ENCODE measurements at regions not wholly inside any gene's neighbourhood (a gene's known extent, or its start where the extent isn't known, plus 50 kb on each side); places are given as distances from the start of the nearest gene placed in this dataset.
"Not testable (repeated sequence)": the region's sequence is repeated elsewhere in the genome, so short reads cannot be mapped to it uniquely, and the experiment has no call there.

DNA sequence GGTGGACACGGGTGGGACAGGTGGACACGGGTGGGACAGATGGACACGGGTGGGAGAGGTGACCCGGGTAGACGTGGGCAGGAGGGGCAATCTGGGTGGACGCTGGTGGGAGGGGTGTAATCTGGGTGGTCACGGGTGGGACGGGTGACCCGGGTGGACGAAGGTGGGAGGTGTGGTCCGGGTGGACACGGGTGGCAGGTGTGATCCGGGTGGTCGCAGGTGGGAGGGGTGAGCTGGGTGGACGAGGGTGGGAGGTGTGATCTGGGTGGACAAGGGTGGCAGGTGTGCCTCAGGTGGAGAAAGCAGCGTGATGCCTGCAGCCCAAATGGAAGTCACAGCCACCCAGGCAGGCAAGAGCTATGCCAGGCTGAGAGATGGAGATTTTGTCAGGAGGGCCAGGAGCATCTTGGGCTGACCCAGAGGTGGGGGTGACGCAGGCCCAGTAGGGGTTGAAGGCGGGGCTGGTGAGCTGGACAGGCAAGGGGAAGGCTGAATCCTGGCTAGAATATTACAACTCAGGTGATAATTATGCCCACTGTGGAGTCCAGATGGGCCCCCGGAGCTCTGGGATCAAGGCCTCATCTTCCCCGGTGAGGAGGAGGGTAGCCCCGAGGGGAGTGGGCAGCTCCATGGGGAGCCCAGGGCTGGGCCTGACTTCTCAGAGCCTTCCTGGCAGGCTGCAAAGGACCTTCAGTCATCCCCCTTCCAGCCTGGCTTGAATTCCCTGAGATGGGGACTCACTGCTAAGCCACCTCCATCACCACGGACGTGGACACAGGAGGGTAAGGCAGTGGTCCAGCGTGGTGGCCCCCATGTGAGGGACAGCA lies 100.0 kb downstream of the ADRA2C start:
- no peak for DNase-seq (ENCODE audit: low read depth)

DNA sequence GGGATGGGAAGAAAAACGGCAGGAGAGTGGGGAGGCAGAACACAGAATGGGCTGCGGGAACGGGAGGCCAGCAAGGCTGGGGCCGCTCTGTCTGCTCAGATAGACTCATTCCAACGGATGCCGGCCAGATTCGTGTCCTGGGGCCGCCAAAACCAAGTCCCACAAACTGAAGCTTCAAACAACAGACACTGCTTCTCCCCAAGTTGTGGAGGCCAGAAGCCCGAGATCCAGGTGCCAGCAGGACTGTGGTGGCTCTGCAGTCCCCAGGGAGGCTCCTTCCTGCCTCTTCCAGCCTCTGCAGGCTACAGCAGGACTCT lies 100.6 kb downstream of the ADRA2C start:
- no peak for DNase-seq (ENCODE audit: low read depth)

DNA sequence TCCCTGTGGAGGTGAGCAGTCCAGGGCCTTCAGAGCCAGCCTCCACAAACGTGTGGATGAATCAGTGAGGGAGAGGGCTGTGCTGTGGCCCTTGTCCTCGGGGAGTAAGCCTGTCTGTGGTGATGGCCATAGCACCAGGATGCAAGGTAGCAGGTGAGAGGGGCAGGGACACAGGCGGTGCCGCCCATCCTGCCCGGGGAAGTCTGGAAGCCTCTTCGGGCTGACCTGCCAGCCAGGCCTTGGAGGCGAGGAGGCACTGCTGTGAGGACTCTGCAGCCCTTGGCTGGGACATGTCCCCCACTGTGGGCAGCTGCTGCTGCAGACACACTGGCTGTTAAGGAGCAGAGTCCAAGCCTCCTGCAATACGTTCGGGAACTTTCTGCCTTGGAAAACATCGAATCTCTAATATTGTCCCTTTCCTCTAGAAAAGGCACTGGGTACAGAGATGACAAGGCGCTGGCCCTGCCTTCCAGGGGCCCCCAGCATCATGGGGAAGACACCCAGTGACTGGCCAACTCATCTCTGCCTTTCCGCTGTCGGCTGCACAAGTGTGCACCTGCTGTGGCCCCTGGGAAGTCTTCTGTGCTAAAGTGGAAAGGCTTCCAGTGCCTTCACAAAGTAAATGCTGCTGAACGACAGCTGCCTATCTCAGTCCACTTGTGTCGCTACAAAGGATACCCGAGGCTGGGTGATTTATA lies 101.4 kb downstream of the ADRA2C start:
- no peak for DNase-seq (ENCODE audit: low read depth)

DNA sequence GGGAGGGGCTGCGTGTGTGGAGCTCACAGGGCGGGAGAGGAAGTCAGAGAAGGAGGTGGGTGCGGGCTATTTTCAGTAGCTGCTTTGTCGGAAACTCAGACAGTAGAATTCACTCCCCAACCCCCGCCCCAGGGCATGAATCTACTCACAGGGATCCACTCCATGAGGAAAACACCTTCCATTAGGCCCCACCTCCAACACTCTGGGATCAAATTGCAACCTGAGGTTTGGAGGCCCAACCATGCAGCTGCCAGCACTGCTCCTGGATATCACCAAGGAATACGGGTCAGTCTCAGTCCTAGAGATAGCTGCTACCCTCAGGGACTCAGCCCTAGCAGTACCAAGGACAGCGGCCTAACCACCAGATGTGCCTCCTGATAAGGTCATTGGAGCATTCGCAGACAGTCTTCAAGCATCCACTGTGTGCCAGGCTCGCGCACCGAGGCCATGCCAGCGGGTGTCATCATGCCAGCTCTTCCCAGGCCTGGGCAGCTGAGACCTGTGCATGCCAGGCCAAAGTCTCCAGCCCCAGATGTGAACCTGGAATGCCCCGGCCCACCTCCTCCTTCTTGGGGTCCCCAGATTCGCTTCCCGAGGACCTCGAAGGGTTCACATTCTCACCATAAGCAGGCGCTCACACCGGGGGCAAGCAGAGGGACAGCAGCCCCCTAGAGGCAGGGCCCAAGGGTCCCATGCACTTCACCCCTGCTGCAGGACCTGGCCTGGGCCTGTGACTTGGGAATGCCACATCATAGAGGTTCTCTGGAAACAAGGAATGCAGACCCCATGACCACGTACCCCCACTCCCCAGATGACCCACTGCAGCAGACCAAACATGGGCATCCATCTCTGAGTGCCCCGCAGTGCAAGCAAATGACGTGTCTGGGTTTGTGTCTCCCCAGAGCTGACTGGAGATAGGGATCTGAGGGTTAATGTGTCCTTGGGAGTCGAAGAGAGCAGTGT lies 102.3 kb downstream of the ADRA2C start:
- DNase-seq (ENCODE audit: low read depth): no peak

DNA sequence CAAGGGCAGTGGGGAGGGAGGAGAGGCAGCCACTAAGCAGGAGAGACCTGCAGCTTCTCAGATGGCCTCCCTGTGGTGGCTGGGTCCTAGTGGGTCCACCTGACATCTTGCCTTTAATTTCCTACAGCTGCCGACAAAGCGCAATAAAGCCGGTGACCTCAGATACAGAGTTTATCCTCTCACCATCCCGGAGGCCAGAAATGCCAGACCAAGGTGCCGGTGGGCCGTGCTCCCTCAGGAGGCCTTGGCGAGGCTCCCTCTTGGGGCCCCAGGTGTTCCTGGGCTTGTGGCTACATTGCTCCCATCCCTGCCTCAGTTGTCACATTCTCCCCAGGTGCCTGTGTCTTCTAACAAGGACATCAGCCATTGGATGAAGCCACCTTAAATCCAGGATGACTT lies 103.0 kb downstream of the ADRA2C start:
- DNase-seq (ENCODE audit: low read depth): no peak

DNA sequence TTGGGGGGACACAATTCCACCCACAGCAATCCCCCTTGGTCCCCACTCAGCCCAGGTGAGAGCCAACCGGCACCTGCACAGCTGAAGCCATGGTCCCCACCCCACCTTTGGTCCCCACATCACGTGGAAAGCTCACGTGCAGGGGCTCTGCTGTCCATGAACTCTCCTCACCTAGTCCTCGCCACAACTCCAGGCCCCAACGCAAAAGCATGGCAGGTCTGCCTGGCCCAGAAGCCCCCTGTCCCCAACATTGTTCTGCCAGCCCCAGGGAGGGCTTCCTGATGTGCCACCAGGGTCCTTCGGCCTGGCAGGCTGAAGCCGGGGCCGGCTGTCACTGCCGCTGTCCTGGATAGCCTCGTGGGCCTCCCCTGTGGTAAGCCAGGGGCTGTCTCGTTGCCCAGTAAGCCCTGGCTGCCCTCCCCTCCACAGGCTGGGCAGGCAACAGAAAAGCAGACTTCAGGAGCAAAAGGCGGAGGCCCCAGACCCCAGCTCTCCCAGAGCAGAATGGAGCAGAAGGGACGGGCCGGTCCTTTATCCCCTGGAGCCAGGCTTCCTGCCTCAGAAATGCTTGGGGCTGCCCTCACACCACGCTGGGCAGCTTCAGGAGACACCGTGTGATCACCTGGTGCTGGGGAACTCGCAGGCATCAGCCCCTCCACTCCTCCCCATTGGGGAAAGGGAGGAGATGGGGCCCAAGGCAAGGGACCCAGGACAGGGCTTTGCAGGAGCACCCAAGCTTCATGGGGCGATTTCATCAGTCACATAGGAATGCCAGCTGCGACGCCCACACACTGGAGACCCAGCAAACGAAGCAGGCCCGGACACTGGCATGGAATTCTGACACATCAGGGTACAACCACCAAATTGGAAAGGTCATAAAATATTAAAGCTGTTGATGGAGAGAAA lies 103.7 kb downstream of the ADRA2C start:
- no peak for DNase-seq (ENCODE audit: low read depth)

DNA sequence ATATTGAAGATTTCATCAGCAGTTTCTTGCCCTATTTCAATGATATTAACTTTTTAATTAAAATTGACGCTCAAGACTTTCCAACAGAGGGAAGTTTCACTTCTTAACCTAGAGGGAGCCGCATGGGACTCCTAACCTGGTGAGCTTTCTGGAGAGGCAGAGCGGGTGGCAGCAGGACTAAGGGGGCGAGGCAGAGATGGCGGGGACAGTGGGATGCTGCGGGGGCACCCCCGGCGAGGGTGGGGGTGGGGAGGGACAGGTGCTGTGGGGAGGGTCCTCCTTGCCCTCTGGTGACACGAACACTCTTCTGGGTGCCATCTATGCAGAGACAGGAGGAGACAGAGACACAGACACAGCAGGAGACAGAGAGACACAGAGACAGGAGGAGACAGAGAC lies 104.4 kb downstream of the ADRA2C start:
- no peak for DNase-seq (ENCODE audit: low read depth)

DNA sequence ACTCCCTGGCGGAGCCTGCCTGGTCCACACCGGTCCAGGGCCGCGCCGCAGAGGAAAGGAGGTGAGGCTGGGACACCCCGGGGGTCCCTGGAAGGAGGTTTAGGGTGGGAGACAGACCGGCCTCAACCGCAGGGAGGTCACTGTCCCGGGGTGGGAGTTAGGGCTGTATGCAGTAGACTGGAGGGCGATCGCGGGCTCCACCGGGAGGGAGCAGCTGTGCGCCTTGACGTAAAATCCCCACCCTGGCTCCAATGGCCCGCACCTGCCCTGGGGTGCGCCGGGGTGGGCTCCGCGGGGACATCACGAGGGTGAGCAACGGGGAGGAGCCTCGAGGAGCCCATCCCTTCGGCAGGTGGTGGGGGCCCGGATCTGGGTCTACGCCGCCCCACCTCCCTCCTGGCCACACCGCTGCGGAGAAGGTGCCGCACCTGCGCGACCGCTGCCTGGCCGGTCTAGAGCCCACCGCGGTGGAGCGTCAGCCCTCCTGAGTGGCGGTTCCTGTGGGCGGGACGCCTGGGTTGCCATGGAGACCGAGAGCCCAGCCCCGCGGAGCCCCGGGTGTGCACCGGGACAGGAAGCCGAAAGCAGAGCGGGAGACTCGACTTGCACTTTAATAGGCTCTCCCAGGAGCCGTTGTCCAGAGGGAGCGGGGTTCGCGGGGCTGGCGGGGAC lies 105.1 kb downstream of the ADRA2C start:
- no peak for DNase-seq (ENCODE audit: low read depth)

DNA sequence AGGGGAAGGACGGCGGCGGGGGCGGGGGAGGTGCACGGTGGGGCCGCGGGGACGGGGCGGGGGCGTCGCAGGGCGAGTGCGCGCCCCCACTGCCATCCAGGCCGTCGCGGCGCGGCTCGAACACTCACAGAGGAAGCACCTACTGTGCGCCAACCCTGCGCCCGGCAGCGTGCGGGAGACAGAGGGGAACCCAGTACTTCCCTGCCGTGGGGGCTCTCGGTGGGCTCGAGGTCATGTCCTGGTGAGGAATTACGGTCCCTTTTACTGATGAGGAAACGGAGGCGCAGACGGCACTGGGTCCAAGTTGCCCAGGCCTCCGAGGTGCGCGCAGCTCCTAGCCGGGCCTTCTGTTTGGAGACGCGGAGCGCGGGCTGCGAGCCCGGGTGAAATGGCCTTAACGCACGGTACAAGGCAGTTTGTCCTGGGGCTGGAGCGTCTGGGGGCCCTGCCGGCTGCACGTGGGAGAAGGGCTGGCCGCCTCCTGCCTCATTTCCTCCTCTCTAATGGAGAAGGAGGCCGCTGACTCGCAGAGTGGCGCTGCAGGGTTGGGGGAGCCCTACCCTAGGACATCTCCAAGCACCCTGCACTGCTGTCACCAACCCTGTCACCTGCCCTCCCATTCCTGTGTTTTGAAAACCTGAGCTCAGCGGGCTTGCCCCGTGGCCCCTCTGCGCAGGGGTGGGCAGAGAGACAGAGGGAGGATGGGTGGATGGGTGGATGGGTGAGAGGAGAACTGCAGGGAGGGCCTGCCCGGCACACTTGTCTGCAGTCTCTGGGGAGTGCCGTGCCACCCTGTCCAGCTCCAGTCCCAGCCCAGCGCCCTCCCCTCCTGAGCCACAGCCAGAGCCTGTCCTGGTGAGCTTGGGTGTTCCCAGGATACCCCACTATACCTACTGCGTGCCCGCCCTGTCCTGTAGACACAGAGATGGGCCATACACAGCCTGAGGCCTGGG lies 106.0 kb downstream of the ADRA2C start:
- no peak for DNase-seq (ENCODE audit: low read depth)

DNA sequence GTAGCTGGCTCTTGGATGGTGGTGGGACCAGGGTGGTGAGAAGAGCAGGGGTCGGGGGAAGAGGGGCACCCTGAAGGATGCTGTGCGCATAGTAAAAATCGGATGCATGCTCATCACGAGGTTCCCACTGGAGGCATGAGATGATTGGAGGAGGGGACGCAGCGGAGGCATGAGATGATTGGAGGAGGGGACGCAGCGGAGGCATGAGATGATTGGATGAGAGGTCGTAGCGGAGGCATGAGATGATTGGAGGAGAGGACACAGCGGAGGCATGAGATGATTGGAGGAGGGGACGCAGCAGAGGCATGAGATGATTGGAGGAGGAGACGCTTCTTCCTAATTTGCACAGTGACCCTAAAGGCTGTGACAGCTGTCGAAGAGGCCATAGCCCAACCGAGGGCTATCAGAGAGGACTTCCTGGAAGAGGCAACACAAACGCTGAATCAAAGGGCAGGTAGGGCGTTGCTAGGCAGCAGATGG lies 106.7 kb downstream of the ADRA2C start:
- DNase-seq (ENCODE audit: low read depth): no peak

DNA sequence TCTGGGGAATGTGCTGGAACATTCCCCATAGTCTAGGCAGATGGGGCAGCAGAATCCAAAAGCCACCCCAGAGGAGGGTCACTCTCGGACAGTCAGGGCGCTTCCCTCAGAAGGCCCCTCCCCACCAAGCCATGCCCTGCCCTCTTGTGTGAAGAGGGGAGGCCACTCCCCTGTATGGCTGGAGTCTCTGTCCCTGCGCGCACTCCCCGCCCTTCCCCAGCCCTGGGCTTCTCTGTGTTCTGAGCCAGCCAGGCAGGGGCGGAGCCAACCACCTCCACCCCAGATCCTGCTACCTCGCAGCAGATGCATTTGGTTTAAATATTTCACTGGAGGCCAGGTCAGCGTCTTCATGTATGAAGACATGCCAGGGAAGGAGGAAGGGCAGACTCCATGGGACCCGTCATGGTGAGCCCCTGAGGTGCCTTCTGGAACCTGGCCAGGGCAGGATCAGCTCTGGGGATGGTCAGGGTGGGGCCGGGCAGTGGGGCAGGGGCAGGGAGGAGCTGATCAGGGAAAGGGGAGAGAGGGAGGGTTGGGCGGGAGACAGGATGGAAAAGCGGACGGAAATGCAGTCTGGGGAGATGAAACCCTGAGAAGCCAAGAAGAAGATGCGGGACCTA lies 107.3 kb downstream of the ADRA2C start:
- no peak for DNase-seq (ENCODE audit: low read depth)

DNA sequence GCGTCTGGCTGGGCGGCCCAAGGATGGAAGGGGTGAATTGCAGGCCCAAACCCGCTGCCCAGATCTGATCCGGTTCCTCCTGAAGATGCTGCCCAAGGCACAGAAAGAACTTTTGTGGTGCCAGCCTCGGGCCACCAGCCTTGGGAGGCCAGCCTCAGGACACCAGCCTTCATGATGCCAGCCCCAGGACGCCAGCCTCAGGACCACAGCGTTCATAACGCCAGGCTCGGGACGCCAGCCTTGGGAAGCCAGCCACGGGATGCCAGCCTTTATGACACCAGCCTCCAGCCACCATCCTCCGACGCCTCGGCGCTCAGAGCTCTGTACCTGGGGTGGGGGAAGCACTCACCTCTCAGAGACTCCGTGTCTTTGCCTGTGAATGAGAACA lies 107.8 kb downstream of the ADRA2C start:
- no peak for DNase-seq (ENCODE audit: low read depth)

DNA sequence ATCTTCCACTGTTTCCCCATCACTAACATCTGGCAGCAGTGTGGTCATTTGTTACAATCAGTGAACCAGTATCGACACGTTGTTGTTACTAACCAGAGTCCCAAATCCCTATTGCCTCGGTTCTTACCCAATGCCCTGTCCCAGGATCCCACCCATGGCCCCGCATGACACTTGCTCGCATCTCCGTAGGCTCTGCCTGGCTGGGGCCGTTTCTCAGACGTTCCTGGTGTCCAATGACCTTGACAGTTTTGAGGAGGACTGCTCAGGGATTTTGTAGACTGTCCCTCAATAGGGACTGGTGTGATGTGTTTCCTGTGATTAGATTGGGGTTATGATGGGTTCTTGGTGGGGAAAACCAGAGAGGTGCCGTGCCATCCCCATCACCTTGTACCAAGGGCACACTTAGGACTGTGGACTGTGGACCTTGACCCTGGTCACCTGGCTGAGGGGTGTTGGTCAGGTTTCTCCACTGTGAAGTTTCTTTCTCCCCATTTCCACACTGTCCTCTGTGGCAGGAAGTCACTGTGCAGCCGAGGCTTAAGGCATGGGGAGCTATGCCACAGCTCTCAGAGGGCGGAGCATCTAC lies 108.4 kb downstream of the ADRA2C start:
- no peak for DNase-seq (ENCODE audit: low read depth)

DNA sequence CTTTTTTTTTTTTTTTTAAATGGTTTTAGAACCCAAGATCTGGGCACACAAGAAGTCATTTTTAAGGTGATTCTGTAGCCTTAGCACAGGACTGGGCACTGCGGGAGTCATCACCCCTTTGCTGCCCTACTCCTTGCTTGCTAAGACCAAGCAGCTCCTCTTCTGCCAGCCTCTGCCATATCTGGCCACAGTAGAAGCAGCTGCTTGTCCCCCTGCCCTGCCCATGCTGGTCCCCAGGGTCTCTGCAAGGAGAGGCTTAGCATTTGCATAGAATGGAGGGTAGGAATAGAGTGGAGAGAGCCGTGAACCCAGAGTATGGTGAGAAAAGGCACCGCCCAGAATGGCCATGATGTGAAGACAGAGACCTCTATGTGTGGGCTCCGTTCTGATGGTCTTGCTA lies 109.3 kb downstream of the ADRA2C start:
- DNase-seq (ENCODE audit: low read depth): no peak

DNA sequence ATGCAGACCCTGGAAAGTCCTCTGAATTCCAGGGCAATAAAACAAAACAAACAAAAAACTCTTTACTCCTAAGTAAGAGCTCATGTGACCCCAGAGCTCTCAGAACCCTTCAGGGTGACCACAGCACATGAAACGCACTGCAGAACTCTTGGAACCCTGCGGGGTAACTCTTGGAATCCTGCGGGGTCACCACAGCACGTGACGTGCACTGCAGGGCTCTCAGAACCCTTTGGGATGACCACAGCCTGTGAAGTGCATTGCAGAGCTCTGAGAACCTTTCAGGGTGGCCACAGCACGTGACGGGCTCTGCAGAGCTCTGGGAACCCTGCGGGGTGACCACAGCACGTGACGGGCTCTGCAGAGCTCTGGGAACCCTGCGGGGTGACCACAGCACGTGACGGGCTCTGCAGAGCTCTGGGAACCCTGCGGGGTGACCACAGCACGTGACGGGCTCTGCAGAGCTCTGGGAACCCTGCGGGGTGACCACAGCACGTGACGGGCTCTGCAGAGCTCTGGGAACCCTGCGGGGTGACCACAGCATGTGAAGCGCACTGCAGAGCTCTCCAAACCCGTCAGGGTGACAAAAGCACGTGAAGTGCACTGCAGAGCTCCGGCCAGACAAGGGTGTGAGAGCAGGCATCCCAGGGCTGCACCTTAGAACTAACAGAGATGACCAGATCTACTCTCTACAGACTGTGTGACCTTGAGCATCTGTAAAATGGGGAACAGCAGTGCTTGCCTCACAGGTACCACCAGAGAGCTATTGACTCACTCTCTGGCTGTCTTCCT lies 110.1 kb downstream of the ADRA2C start:
- DNase-seq (ENCODE audit: low read depth): not testable (repeated sequence)

DNA sequence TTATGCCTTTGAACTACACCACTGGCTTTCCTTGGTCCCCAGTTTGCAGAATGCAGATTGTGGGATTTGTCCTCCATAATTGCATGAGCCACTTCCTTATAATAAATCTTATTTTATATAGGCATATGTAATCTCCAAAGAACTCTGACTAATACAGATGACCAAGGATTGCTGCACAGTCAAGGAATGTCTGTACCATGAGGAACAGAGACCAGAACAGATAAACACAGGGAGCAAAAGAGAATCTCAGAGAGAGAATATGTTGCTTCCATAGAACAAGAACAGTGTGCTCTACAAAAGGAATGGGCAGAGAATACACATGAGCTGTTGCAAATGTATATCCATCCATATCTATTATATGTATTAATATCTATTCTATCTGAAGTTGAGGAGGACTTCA lies 111.1 kb downstream of the ADRA2C start:
- no peak for DNase-seq (ENCODE audit: low read depth)

DNA sequence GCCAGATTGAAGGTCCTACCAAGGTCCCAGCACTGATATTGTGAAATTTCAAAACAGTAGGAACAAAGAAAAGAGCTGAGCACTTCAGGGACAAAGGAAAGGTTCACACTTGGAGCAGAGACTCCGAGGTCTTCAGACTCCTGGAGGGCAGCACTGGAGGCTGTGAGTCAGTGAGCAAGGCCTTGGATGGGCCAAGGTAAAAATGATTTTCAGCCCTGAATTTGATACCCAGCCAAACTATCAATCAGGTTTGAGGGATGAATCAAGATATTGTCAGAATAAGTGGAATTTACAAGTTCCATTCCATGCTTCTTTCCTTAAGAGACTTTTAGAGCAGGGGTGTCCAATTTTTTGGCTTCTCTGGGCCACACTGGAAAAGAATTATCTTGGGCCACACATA lies 111.7 kb downstream of the ADRA2C start:
- no peak for DNase-seq (ENCODE audit: low read depth)

DNA sequence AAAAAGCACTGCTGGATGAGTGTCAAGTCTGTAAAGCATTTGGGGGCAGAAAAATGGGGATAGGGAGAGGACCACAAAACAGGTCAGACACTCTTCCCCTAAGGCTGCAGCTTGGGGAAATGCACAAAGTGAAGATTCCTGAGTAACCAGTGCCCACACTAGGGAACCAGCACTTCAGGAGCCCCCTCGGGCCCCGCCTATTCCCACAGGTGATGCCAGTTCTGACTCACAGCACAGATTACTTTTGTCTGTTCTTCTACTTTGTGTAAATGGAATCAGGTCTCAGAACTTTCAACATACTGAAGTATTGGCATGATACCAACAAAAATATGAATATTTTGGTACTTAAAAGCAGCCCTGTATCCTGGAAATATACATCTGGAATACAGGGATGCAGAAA lies 112.5 kb downstream of the ADRA2C start:
- no peak for DNase-seq (ENCODE audit: low read depth)

Data from T-helper 22 cell (primary cell).